ENCODE measurements at regions not wholly inside any gene's neighbourhood (a gene's known extent, or its start where the extent isn't known, plus 50 kb on each side); places are given as distances from the start of the nearest gene placed in this dataset.

GRCh38 chr4:14850455-14851097 is 151.7 kb upstream of the CPEB2 start:
- Histone ChIP-seq H3K36me3 (no peaks in the 10 kb centered on the region), H3K9me3 (ENCODE audit: severe bottlenecking) (no peaks in the 10 kb centered on the region), H3K4me3 (ENCODE audit: low read depth, low read length) (no peak overlapping the region), H3K27ac (no peak overlapping the region), H3K27me3 (ENCODE audit: insufficient read depth, low read depth, severe bottlenecking) (no peaks in the 10 kb centered on the region)
- DNase-seq: no peak
- no peak for TF ChIP-seq CTCF (IDR thresholded peaks at IDR 0.05; ENCODE audit: low read depth, low read length)

GRCh38 chr4:14853176-14853943 is 148.9 kb upstream of the CPEB2 start:
- no peak for TF ChIP-seq CTCF (IDR thresholded peaks at IDR 0.05; ENCODE audit: low read depth, low read length)
- H3K27ac ChIP-seq: no peak overlapping the region
- no peaks in the 10 kb centered on the region for H3K9me3 ChIP-seq (ENCODE audit: severe bottlenecking)

GRCh38 chr4:14855719-14856061 is 146.6 kb upstream of the CPEB2 start:
- TF ChIP-seq CTCF (IDR thresholded peaks at IDR 0.05; ENCODE audit: low read depth, low read length): no peak
- no peak for DNase-seq
- H3K27me3 ChIP-seq (ENCODE audit: insufficient read depth, low read depth, severe bottlenecking): no peaks in the 10 kb centered on the region
- H3K36me3 ChIP-seq: no peaks in the 10 kb centered on the region
- no peak overlapping the region for H3K4me3 ChIP-seq (ENCODE audit: low read depth, low read length)
- H3K27ac ChIP-seq: no peak overlapping the region
- no peaks in the 10 kb centered on the region for H3K9me3 ChIP-seq (ENCODE audit: severe bottlenecking)

More at GRCh38 chr4:14853176-14853943, 148.9 kb upstream of the CPEB2 start:
- H3K4me3 ChIP-seq (ENCODE audit: low read depth, low read length): no peak overlapping the region
- no peaks in the 10 kb centered on the region for H3K27me3 ChIP-seq (ENCODE audit: insufficient read depth, low read depth, severe bottlenecking)
- H3K36me3 ChIP-seq: no peaks in the 10 kb centered on the region
- DNase-seq: no peak

- Histone ChIP-seq H3K36me3 (no peaks in the 10 kb centered on the region), H3K4me3 (ENCODE audit: low read depth, low read length) (no peak overlapping the region), H3K27ac (no peak overlapping the region), H3K9me3 (ENCODE audit: severe bottlenecking) (no peaks in the 10 kb centered on the region), H3K27me3 (ENCODE audit: insufficient read depth, low read depth, severe bottlenecking) (no peaks in the 10 kb centered on the region)
- no peak for TF ChIP-seq CTCF (IDR thresholded peaks at IDR 0.05; ENCODE audit: low read depth, low read length)
- DNase-seq: no peak
These were observed 146.0 kb upstream of the CPEB2 start for GRCh38 chr4:14856062-14856933.

- TF ChIP-seq CTCF (IDR thresholded peaks at IDR 0.05; ENCODE audit: low read depth, low read length): no peak
- H3K36me3 ChIP-seq: no peaks in the 10 kb centered on the region
- DNase-seq: no peak
- H3K4me3 ChIP-seq (ENCODE audit: low read depth, low read length): no peak overlapping the region
- no peak overlapping the region for H3K27ac ChIP-seq
- H3K9me3 ChIP-seq (ENCODE audit: severe bottlenecking): no peaks in the 10 kb centered on the region
- no peaks in the 10 kb centered on the region for H3K27me3 ChIP-seq (ENCODE audit: insufficient read depth, low read depth, severe bottlenecking)
These were observed 145.4 kb upstream of the CPEB2 start for GRCh38 chr4:14856934-14857235.
